Subcutaneous abdominal adipose tissue (tissue), 5 donors: ENCODE measurements at regions not wholly inside any gene's neighbourhood (a gene's known extent, or its start where the extent isn't known, plus 50 kb on each side); places are given as distances from the start of the nearest gene placed in this dataset.

Experiments used
- H3K27ac ChIP-seq: one replicate; pipeline ENCODE4 v1.7.0; 2013; ENCODE audit warnings: low read depth, mild to moderate bottlenecking, inconsistent platforms, low read length, moderate library complexity
- H3K27me3 ChIP-seq, 5 donors: one replicate each; pipeline ENCODE4 v1.7.0; 2013; ENCODE audit warnings: low read length in 5 of 5, inconsistent platforms in 1 of 5; ENCODE audit not compliant: control insufficient read depth in 5 of 5, insufficient read depth in 4 of 5
- H3K36me3 ChIP-seq, 5 donors: one replicate each; pipeline ENCODE4 v1.7.0; 2013; ENCODE audit warnings: low read length in 5 of 5; ENCODE audit not compliant: control insufficient read depth in 5 of 5, insufficient read depth in 5 of 5
- H3K4me1 ChIP-seq, 5 donors: one replicate each; pipeline ENCODE4 v1.7.0; 2013; ENCODE audit warnings: low read length in 5 of 5, mild to moderate bottlenecking in 3 of 5, moderate library complexity in 1 of 5; ENCODE audit not compliant: control insufficient read depth in 5 of 5, insufficient read depth in 5 of 5
- H3K4me3 ChIP-seq, 5 donors: one replicate each; pipeline ENCODE4 v1.7.0; 2013; ENCODE audit warnings: low read length in 5 of 5, low read depth in 1 of 5
- H3K9ac ChIP-seq, 5 donors: one replicate each; pipeline ENCODE4 v1.7.0; 2013; ENCODE audit warnings: low read length in 5 of 5, mild to moderate bottlenecking in 4 of 5, moderate library complexity in 3 of 5
- H3K9me3 ChIP-seq, 5 donors: one replicate each; pipeline ENCODE4 v1.7.0; 2013; ENCODE audit warnings: low read length in 5 of 5; ENCODE audit not compliant: control insufficient read depth in 5 of 5
- donor health status: healthy.
- donor health status: healthy.
- donor health status: healthy.
- donor health status: healthy.
- donor health status: healthy.

DNA sequence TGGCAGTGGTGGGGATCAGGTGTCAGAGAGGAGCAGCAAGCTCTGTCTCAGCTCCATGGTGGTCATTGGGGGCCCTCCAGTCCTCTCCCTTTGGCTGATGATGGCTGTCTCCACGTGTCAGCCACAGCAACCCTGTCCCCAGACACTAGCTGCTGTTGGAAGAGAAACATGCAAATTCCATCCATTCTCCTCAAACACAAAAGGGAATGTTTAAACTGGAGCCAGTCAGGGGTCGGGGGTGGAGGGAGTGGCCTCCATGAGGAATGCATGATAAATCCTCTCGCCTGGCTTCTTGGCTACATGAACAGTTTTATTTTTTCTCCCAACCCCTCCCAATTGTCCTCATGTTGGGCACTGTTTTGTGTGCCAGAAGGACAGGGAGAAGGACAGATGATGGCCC is 86.4 kb downstream of the EDN3 start:
- Histone ChIP-seq H3K27ac (no peak overlapping the region), H3K36me3 (no peaks in the 10 kb centered on the region), H3K4me3 (no peak overlapping the region), H3K4me1 (peaks cover 0 to under 1% (median 0%) of the 10 kb centered on the region in 5 donors), H3K9ac (no peak overlapping the region), H3K9me3 (peaks cover 0 to 4% (median 0%) of the 10 kb centered on the region in 5 donors), H3K27me3 (peaks cover 6 to 39% (median 24%) of the 10 kb centered on the region in 5 donors)

DNA sequence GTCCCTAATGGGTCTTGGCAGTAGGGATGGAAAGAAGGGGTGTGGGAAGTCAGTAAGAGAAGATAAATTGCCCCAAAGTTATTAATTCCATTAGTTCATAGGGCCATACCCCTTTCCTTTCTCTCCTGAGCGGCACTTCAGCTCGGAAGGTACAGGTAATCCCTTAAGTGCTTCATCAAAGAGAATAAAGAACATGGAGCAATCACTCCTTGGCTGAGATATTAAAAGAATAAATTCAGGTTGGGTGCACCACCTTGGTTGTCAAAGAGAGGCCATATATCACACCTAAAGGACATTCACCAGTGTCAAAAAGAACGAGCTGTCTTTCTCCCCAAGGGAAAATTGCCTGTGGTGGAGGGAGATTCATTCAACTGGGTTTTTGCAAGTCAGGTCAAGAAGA is 87.5 kb downstream of the EDN3 start:
- Histone ChIP-seq H3K9ac (no peak overlapping the region), H3K27me3 (peaks cover 4 to 32% (median 21%) of the 10 kb centered on the region in 5 donors), H3K9me3 (peaks cover 0 to 4% (median 0%) of the 10 kb centered on the region in 5 donors), H3K4me3 (no peak overlapping the region), H3K4me1 (peaks cover 0 to 10% (median 2%) of the 10 kb centered on the region in 5 donors), H3K36me3 (no peaks in the 10 kb centered on the region), H3K27ac (no peak overlapping the region)

DNA sequence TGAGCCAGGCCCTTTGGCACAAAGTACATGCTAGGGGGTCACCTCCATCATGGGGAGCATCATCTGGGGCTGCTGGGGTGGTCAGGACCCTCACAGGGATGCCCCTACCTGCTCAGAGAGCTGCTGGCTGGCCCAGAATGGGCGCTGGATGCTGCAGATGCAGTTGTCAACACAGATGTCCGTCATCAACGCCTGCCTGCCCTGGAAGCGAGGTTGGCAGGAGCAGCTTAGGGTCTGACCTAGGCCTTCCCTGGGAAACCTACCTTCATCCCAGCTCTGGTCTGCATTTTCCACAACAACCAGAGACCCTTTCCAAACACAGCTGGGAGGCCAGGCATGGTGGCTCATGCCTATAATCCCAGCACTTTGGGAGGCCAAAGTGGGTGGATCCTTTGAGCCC is 88.0 kb downstream of the EDN3 start:
- peaks cover 0 to 27% (median 21%) of the 10 kb centered on the region in 5 donors for H3K27me3 ChIP-seq
- no peaks in the 10 kb centered on the region for H3K36me3 ChIP-seq
- H3K9me3 ChIP-seq, result peaks cover 0 to 4% (median 0%) of the 10 kb centered on the region in 5 donors
- no peak overlapping the region for H3K27ac ChIP-seq
- peaks cover 0 to 10% (median 2%) of the 10 kb centered on the region in 5 donors for H3K4me1 ChIP-seq
- H3K9ac ChIP-seq, result no peak overlapping the region
- H3K4me3 ChIP-seq, result no peak overlapping the region

DNA sequence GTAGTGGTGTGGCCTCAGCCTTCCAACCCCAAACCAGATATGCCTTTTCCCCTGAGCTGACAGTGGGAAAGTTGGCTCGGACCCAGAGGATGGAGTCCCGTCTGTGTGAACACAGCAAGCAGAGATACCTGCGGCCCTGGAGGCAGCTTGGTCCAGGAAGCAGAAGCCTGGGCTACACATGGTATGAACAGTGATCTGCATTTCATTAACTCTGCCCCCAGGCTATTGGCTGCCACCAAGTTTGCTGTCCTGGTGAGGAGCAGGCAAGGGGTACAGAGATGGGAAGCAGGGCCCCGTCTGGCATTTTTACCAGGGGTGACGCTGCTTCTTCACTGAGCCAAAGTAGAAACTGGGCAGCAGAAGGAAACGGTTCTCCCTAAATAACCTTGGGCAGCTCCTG is 90.0 kb downstream of the EDN3 start:
- no peak overlapping the region for H3K27ac ChIP-seq
- H3K9ac ChIP-seq, result no peak overlapping the region
- H3K36me3 ChIP-seq, result no peaks in the 10 kb centered on the region
- H3K4me1 ChIP-seq, result peaks cover 0 to 11% (median 2%) of the 10 kb centered on the region in 5 donors
- H3K9me3 ChIP-seq, result peaks cover 0 to 4% (median 2%) of the 10 kb centered on the region in 5 donors
- no peak overlapping the region for H3K4me3 ChIP-seq
- H3K27me3 ChIP-seq, result peaks cover 0 to 21% (median 18%) of the 10 kb centered on the region in 5 donors

DNA sequence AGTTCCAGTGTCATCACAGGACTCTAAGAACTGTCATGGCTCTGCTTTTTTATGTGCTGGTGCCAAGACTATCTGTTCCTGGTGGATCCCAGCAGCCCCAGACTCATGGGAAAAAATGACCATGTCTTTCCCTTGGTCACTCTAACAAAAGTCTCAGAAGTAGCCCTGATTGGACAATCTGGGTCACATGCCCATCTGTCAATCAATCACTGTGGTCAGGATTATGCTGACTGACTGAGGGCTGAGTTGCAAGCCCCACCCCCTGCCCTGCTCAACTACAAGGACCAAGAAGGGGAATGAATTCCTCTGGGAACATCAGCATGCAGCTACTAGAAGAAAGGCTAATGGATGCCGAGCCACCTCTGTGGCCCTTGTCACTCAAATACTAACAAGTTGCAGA is 91.6 kb downstream of the EDN3 start:
- no peak overlapping the region for H3K9ac ChIP-seq

DNA sequence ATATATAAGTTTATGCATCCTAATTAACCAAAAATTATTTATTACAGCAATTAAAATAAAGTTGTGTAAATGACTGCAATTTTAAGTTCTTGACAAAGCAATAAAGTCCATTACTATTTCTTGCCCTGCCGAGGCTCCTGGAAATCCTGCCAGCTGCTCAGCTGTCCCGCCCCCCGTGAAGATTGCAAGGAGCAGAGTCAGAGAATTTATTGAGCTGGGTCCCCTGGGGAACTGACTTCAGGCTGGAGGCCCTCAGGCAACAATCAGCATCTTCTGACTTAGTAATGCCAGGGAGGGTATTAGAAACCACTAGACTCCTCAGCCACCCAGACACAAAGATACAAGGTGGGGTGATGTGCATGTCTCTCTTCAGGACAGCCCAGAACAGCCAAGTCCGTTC is 92.3 kb downstream of the EDN3 start:
- Histone ChIP-seq H3K9me3 (peaks cover 0 to 4% (median 2%) of the 10 kb centered on the region in 5 donors), H3K36me3 (no peaks in the 10 kb centered on the region), H3K27me3 (peaks cover 2 to 13% (median 8%) of the 10 kb centered on the region in 5 donors), H3K27ac (no peak overlapping the region), H3K4me3 (no peak overlapping the region), H3K4me1 (peaks cover 0 to 22% (median 4%) of the 10 kb centered on the region in 5 donors), H3K9ac (no peak overlapping the region)

More for the DNA sequence above, 91.6 kb downstream of the EDN3 start:
- Histone ChIP-seq H3K27me3 (peaks cover 0 to 15% (median 8%) of the 10 kb centered on the region in 5 donors), H3K36me3 (no peaks in the 10 kb centered on the region), H3K4me3 (no peak overlapping the region), H3K27ac (no peak overlapping the region), H3K9me3 (peaks cover 0 to 4% (median 2%) of the 10 kb centered on the region in 5 donors), H3K4me1 (peaks cover 0 to 22% (median 4%) of the 10 kb centered on the region in 5 donors)

DNA sequence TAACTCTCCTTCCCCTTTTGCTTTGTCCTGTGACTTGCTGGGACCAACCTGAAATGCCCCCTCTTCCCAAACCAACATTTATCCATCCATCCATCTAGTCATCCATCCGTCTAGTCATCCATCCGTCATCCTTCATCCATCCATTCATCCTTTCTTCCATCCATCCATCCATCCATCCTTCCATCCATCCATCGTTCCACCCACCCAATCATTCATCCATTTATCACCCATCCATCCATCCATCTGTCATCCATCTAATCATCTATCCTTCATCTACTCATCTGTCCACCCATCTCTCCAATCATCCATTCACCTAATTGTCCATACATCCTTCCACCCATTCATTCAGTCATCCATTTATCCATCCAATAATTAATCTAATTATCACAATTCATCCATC is 92.7 kb downstream of the EDN3 start:
- H3K9ac ChIP-seq, result no peak overlapping the region
- H3K4me1 ChIP-seq, result peaks cover 0 to 22% (median 4%) of the 10 kb centered on the region in 5 donors
- H3K4me3 ChIP-seq, result no peak overlapping the region
- no peaks in the 10 kb centered on the region for H3K36me3 ChIP-seq
- no peak overlapping the region for H3K27ac ChIP-seq
- H3K27me3 ChIP-seq, result peaks cover 3 to 17% (median 7%) of the 10 kb centered on the region in 5 donors
- peaks cover 0 to 4% (median 2%) of the 10 kb centered on the region in 5 donors for H3K9me3 ChIP-seq

DNA sequence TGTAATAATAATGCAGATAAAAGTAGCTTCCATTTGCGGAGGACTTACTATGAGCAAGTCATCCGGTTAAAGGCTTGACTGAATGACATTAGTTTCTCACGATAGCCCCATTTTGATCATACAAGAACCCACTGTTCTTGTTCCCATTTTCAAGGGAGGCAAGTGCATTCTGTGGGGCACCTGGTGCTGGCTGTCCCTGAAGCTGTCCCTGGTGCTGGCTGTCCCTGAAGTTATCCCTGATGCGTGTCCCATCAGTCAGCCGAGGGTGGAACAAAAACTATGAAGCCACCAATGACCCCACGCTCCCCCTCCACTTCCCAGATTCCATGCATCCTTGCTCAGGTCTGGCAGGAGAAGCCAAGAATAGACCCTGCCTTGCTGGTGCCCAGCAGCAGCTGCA is 95.3 kb downstream of the EDN3 start:
- no peaks in the 10 kb centered on the region for H3K36me3 ChIP-seq
- peaks cover 0 to 3% (median 0%) of the 10 kb centered on the region in 5 donors for H3K9me3 ChIP-seq
- H3K4me1 ChIP-seq, result peaks cover 0 to 22% (median 4%) of the 10 kb centered on the region in 5 donors
- no peak overlapping the region for H3K9ac ChIP-seq
- no peak overlapping the region for H3K4me3 ChIP-seq
- peaks cover 17 to 36% (median 21%) of the 10 kb centered on the region in 5 donors for H3K27me3 ChIP-seq
- no peak overlapping the region for H3K27ac ChIP-seq

DNA sequence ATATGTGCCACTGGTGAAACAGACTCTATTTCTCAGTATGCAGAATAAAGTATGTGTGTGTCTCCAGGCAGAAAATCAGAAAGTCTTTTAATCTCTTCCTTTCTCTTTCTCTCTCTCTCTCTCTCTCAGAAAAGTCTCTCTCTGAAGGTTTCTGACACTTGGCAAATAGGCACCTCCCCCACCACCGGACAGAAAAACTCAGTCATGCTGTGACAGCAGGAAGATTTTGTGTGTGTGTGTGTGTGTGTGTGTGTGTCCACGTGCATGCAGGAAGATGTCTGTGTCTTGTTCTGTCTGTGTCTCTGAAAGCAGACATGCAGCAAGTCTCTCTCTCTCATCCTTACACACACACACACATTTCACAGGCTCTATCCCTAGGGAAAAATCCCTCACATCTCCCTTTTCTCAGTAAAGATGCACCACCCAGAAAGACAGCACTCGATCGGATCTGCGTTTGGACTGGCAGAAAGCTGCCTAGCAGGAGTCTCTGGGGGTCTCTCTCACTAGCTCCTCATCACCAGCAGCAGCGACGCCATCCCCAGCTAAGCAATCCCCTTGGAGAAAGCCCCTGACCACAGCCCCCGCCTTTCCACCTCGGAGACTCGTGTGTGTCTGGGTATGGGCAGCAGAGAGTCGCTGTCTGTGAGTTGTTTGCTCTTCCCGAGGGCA is 98.3 kb downstream of the EDN3 start:
- Histone ChIP-seq H3K27me3 (peaks cover 32 to 65% (median 39%) of the 10 kb centered on the region in 5 donors), H3K4me1 (peaks cover 2 to 29% (median 14%) of the 10 kb centered on the region in 5 donors), H3K36me3 (no peaks in the 10 kb centered on the region), H3K9me3 (peaks cover 0 to 3% (median 0%) of the 10 kb centered on the region in 5 donors), H3K4me3 (no peak overlapping the region), H3K27ac (no peak overlapping the region), H3K9ac (no peak overlapping the region)

DNA sequence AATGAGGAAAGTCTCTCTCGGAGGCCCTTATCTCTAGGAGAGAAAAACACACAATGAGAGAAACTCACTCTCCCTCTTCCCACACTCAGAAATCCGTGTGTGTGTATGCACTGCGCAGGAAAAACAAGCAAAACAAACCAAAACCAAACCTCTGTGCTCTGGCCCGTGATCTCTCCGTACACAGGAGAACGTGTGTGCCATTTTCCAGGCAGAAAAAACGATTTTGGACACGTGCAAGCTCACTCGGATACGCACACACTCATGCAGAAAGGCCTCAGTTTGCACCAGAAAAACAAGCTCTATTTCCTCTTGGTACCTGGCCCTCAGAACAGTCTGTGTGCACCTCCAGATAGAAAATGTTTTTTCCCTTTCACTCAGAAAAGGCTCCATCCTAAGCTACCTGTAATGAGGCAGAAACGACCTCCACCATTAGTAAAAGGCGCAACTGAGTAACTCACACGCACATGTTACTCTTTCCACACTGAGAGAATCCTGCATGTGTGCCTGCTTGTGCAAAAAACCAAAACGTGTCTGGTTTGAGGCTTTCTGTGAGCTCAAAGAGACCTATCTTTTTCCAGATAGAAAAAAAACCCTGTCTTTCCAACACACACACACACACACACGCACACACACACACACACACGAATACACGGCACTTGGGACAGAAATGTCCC is 99.2 kb downstream of the EDN3 start:
- no peak overlapping the region for H3K9ac ChIP-seq
- no peak overlapping the region for H3K27ac ChIP-seq
- peaks cover 2 to 33% (median 19%) of the 10 kb centered on the region in 5 donors for H3K4me1 ChIP-seq
- no peak overlapping the region for H3K4me3 ChIP-seq
- H3K9me3 ChIP-seq, result peaks cover 0 to 3% (median 0%) of the 10 kb centered on the region in 5 donors
- no peaks in the 10 kb centered on the region for H3K36me3 ChIP-seq
- H3K27me3 ChIP-seq, result peaks cover 40 to 73% (median 43%) of the 10 kb centered on the region in 5 donors
